Nephron (organoid): ENCODE measurements at regions not wholly inside any gene's neighbourhood (a gene's known extent, or its start where the extent isn't known, plus 50 kb on each side); places are given as distances from the start of the nearest gene placed in this dataset.
"Not testable (repeated sequence)": the region's sequence is repeated elsewhere in the genome, so short reads cannot be mapped to it uniquely, and the experiment has no call there.

Experiments
- H3K27ac Mint-ChIP-seq, 3 experiments: 2 replicates each; pipeline ENCODE4 v1.8.0; 2020; ENCODE audit warnings: mixed read lengths in 3 of 3, mild to moderate bottlenecking in 2 of 3, moderate library complexity in 1 of 3
- H3K27me3 Mint-ChIP-seq: 2 replicates; pipeline ENCODE4 v1.8.0; 2021; ENCODE audit warnings: low read depth, mild to moderate bottlenecking, moderate library complexity, mixed read lengths
- H3K36me3 Mint-ChIP-seq: 2 replicates; pipeline ENCODE4 v1.8.0; 2020; ENCODE audit warnings: low read depth, mixed read lengths
- H3K4me1 Mint-ChIP-seq: 2 replicates; pipeline ENCODE4 v1.8.0; 2020; ENCODE audit warnings: mixed read lengths
- H3K4me3 Mint-ChIP-seq, 3 experiments: 2 replicates each; pipeline ENCODE4 v1.8.0; 2020; ENCODE audit warnings: mild to moderate bottlenecking in 3 of 3, mixed read lengths in 3 of 3, moderate library complexity in 2 of 3
- H3K9me3 Mint-ChIP-seq: 2 replicates; pipeline ENCODE4 v1.8.0; 2020; ENCODE audit warnings: mixed read lengths
- TF ChIP-seq, protein P1 (sequence below), 3 experiments: fragments of 200-600 bp; sonication (generic); IDR thresholded peaks; one replicate each; pipeline ENCODE4 v1.5.0; 2021; ENCODE audit warnings: antibody characterized with exemption in 3 of 3; ENCODE audit not compliant: unreplicated experiment in 3 of 3

DNA sequence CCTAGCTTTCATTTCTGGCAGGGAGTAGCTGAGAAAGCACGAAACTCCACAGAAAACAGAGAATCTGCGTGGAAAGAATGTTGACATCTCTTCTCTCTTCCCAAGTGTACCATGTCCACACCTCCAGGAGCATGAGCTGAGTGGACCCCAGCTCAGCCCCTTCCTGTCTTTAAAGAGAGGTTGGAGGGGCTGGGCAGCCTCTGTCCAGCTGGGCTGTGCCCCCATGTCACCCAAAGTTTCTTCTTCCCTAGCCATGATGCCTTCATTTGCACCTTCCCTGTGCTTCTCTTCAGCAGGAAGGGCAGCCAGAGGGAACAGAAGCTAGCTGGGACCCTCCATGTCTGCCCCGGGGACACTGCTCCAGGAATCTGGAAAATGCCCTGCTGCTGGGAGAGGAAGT lies 655.0 kb upstream of the DEFB115 start:
- no peaks in the 10 kb centered on the region for H3K36me3 Mint-ChIP-seq
- H3K27ac Mint-ChIP-seq: no peak overlapping the region
- no peaks in the 10 kb centered on the region for H3K4me1 Mint-ChIP-seq
- TF ChIP-seq, protein P1, sequence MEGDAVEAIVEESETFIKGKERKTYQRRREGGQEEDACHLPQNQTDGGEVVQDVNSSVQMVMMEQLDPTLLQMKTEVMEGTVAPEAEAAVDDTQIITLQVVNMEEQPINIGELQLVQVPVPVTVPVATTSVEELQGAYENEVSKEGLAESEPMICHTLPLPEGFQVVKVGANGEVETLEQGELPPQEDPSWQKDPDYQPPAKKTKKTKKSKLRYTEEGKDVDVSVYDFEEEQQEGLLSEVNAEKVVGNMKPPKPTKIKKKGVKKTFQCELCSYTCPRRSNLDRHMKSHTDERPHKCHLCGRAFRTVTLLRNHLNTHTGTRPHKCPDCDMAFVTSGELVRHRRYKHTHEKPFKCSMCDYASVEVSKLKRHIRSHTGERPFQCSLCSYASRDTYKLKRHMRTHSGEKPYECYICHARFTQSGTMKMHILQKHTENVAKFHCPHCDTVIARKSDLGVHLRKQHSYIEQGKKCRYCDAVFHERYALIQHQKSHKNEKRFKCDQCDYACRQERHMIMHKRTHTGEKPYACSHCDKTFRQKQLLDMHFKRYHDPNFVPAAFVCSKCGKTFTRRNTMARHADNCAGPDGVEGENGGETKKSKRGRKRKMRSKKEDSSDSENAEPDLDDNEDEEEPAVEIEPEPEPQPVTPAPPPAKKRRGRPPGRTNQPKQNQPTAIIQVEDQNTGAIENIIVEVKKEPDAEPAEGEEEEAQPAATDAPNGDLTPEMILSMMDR (IDR thresholded peaks at IDR 0.05; ENCODE audit: unreplicated experiment in 3 of 3): no peak
- no peak overlapping the region for H3K4me3 Mint-ChIP-seq
- H3K27me3 Mint-ChIP-seq: no peaks in the 10 kb centered on the region
- peaks cover 47% of the 10 kb centered on the region for H3K9me3 Mint-ChIP-seq

DNA sequence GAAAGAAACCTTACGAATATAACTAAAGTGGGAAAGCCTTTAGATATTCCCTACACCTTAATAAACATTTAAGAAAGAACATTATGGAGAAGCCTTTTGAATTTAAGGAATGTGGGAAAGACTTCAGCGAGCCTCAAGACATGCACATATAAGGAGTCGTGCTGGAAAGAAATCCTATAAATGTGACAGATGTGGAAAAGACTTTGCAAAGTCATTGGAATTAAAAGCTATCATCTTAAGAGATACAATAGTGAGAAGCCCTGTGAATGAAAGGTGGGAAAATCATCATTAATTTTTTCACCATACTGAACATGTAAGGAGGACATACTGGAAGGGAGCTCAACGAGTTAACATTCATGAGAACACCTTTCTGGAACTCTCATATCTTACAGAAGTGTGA lies 650.5 kb upstream of the DEFB115 start:
- Mint-ChIP-seq H3K36me3 (no peaks in the 10 kb centered on the region), H3K27ac (no peak overlapping the region), H3K27me3 (no peaks in the 10 kb centered on the region), H3K4me1 (no peaks in the 10 kb centered on the region), H3K9me3 (peaks cover 50% of the 10 kb centered on the region), H3K4me3 (no peak overlapping the region)
- TF ChIP-seq, protein P1 (IDR thresholded peaks at IDR 0.05; ENCODE audit: unreplicated experiment in 3 of 3): no peak

DNA sequence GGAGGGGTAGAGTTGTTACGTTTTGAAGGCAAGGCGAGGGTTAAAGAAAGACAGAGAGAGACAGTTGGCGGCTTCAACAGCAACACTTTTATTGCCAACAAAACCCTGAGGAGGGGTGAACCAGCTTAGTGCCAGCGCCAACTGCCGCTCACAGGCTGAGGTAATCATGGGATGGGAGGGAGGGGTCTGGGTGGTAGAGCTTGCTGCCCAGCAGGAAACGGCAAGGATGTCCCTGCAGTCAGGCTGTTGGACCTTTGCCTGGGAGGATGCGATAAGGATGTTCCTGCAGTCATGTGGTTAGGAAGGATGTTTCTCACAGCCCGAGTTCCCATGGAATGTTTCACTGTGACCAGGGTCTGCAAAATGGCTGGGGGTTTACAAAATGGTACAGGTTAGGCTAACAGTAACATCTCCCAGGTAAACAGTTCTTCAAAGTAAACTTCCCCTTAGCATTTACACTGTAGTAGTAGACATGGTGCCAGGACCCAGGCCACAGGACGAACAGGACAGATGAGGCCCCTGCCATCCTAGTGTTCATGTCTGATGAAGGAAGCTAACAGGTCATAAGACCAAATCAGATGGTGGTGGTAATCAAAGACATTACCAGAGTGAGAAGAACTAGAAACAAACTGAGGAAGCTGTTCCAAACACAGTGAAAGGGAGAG lies 647.3 kb upstream of the DEFB115 start:
- TF ChIP-seq, protein P1 (IDR thresholded peaks at IDR 0.05; ENCODE audit: unreplicated experiment in 3 of 3): no peak
- no peaks in the 10 kb centered on the region for H3K4me1 Mint-ChIP-seq
- peaks cover 52% of the 10 kb centered on the region for H3K9me3 Mint-ChIP-seq
- no peaks in the 10 kb centered on the region for H3K27me3 Mint-ChIP-seq
- H3K36me3 Mint-ChIP-seq: peaks cover 3% of the 10 kb centered on the region
- no peak overlapping the region for H3K4me3 Mint-ChIP-seq
- no peak overlapping the region for H3K27ac Mint-ChIP-seq

DNA sequence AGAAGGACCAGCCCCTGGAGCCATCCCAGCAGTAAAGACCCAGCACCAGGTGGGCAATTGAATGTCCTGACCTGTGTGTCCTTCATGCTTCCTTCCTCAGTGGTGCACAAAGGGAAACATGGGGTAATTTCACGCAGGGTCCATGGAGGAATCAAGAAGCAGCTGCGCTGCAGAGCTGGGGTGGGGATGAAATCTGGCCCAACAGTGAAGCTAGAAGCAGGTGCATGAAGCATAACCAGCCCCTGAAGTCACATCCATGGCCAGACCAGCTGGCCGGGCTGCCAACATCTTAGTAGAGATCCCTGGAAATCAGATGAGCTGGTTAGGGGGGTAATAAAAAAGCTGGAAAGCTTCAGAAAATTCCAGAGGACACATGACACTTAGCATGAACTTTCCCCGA lies 646.7 kb upstream of the DEFB115 start:
- TF ChIP-seq, protein P1 (IDR thresholded peaks at IDR 0.05; ENCODE audit: unreplicated experiment in 3 of 3): no peak
- Mint-ChIP-seq H3K4me3 (no peak overlapping the region), H3K4me1 (no peaks in the 10 kb centered on the region), H3K27ac (no peak overlapping the region), H3K27me3 (no peaks in the 10 kb centered on the region), H3K36me3 (peaks cover 3% of the 10 kb centered on the region), H3K9me3 (peaks cover 56% of the 10 kb centered on the region)

DNA sequence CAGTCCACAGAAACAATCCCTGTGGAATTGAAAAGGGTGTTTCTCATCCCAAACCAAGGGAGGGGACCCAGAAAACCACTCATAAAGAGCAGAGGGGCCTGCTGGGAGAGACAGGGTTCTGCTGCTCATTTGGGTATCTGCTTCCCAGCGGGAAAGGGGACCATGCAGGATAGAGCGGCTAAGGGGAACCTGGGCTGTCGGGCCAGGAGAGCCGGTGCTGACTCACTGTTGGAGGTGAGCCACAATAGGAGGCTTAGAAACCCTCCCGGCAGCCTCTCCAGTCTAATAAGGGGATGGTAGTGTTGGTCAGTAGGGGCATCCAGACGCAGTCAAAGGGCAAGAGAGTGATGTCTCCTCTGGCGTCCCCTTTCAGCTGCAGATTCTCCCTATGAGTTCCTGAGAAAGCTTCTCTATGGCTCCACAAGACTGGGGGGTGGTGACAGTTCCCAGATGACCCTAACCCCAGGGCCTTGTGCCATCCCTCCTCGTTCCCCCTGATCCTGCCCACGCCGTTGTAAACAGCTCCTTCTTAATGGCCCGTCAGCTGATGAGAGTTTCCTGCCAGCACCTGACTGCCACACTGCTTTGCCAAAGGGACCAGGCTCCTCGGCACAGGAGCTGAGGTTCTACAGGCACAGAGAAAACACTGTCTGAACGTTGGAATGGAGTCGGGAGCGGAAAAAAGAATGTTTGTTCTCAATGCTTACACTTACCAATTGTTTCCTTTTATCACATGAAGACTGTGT lies 646.1 kb upstream of the DEFB115 start:
- Mint-ChIP-seq H3K27me3 (no peaks in the 10 kb centered on the region), H3K9me3 (peaks cover 50% of the 10 kb centered on the region), H3K27ac (no peak overlapping the region), H3K4me3 (no peak overlapping the region), H3K36me3 (peaks cover 3% of the 10 kb centered on the region), H3K4me1 (no peaks in the 10 kb centered on the region)
- TF ChIP-seq, protein P1 (IDR thresholded peaks at IDR 0.05; ENCODE audit: unreplicated experiment in 3 of 3): no peak

DNA sequence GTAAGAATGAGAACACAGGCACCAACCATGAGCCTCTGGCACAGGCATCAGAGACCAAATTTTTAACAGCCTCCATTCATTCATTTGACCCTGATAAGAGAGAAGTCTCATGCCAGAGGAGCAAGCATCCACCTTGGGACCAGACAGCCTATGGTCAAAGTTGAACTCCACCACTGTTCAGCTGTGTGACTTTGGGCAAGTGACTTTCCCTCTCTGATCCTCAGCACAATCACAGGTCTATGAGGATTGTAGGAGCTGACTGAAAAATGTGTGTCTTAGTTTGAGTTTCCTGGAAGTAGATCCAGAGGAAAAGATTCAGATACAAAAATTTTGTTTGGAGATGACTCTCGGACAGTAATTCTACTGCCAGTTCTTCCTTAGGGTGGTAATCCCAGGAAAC lies 645.1 kb upstream of the DEFB115 start:
- TF ChIP-seq, protein P1 (IDR thresholded peaks at IDR 0.05; ENCODE audit: unreplicated experiment in 3 of 3): no peak
- Mint-ChIP-seq H3K36me3 (peaks cover 3% of the 10 kb centered on the region), H3K4me3 (no peak overlapping the region), H3K27me3 (no peaks in the 10 kb centered on the region), H3K9me3 (peaks cover 49% of the 10 kb centered on the region), H3K27ac (no peak overlapping the region), H3K4me1 (no peaks in the 10 kb centered on the region)

DNA sequence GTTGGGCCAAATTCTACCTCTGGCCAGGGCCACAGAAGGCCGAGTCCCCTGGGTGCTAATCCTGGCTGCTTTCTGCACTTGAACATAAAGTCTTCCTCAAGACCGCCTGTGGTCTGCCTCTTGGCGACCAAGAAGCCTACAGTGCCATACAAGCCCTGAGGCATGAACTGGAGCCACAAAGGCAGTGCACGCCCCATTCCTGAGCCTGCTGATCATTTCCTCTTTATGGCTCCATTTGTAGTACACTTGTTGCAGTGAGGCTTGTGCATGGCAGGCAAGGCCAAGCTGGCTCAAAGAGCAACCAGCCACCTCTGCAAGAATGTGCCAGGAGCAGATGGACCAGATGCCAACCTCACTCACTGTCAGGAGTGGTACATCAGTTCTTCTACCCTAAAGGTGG lies 636.1 kb upstream of the DEFB115 start:
- H3K4me3 Mint-ChIP-seq, H3K27ac Mint-ChIP-seq, H3K27me3 Mint-ChIP-seq, H3K4me1 Mint-ChIP-seq: not testable (repeated sequence)
- H3K9me3 Mint-ChIP-seq: peaks cover 40% of the 10 kb centered on the region
- peaks cover 10% of the 10 kb centered on the region for H3K36me3 Mint-ChIP-seq

DNA sequence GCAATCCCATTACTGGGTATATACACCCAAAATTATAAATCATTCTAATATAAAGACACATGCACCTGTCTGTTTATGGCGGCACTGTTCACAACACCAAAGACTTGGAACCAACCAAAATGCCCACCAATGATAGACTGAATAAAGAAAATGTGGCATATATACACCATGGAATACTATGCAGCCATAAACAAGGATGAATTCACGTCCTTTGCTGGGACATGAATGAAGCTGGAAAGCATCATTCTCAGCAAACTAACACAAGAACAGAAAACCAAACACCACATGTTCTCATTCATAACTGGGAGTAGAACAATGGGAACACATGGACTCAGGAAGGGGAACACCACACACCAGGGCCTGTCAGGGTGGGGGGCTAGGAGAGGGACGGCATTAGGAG lies 633.2 kb upstream of the DEFB115 start:
- H3K27ac Mint-ChIP-seq, H3K4me1 Mint-ChIP-seq, H3K4me3 Mint-ChIP-seq, H3K27me3 Mint-ChIP-seq, H3K36me3 Mint-ChIP-seq: not testable (repeated sequence)
- peaks cover 37% of the 10 kb centered on the region for H3K9me3 Mint-ChIP-seq
